ENCODE measurements at regions not wholly inside any gene's neighbourhood (a gene's known extent, or its start where the extent isn't known, plus 50 kb on each side); places are given as distances from the start of the nearest gene placed in this dataset.

GRCh38 chr1:235022341-235022980, 106.2 kb downstream of the TOMM20 start:
- TF ChIP-seq CTCF (IDR thresholded peaks at IDR 0.05) (no peak), POLR2A (IDR thresholded peaks at IDR 0.05) (no peak)
